ENCODE measurements at regions not wholly inside any gene's neighbourhood (a gene's known extent, or its start where the extent isn't known, plus 50 kb on each side); places are given as distances from the start of the nearest gene placed in this dataset.

- no peak for TF ChIP-seq FOXP1 (IDR thresholded peaks at IDR 0.05)
- no peak for TF ChIP-seq FOXP1 (CRISPR knock-in tag; IDR thresholded peaks at IDR 0.05)
- TF ChIP-seq GABPA (IDR thresholded peaks at IDR 0.05; ENCODE audit: low read depth, low read length) = no peak
- no peak for TF ChIP-seq GABPA (CRISPR knock-in tag; IDR thresholded peaks at IDR 0.05; ENCODE audit: low read depth)
- TF ChIP-seq CREB1 (IDR thresholded peaks at IDR 0.05) = no peak
- TF ChIP-seq CREB1 (CRISPR knock-in tag; IDR thresholded peaks at IDR 0.05) = no peak
- TF ChIP-seq EZH2 (conservative IDR thresholded peaks at IDR 0.05; ENCODE audit: low read depth, low read length) = no peak
Observed at GRCh38 chr12:107418981-107419380, 266.6 kb upstream of the PWP1 start.
